Activated CD8-positive, alpha-beta memory T cell treated with anti-CD3 and anti-CD28 coated beads, Interleukin-2, amount 50 U/mL, for 4 hours (primary cell): ENCODE measurements at regions not wholly inside any gene's neighbourhood (a gene's known extent, or its start where the extent isn't known, plus 50 kb on each side); places are given as distances from the start of the nearest gene placed in this dataset.
"Not testable (repeated sequence)": the region's sequence is repeated elsewhere in the genome, so short reads cannot be mapped to it uniquely, and the experiment has no call there.

ENCODE experiments used
- DNase-seq: peaks from one replicate; pipeline ENCODE4 v3.0.0-alpha.2; 2020

DNA sequence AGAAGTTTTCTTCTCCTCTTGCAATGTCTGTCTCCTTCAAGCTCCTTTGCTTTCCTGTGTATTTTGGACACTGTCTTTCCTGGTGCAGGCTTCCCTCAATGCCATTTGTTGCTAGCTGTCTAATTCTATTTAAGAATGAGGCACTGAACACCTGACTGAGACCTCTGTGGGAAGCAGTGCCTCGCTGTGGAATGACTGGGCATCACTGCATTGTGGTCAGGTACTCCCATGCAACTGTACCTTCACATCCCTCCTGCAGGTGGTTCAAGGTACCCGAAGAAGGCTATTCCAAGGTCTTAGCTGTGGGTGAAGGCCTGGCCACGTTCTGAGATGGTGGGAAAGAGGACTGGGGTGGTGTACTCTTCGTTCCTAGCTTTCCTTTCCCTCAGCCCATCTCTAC lies 152.8 kb upstream of the CTAGE1 start:
- DNase-seq: no peak

DNA sequence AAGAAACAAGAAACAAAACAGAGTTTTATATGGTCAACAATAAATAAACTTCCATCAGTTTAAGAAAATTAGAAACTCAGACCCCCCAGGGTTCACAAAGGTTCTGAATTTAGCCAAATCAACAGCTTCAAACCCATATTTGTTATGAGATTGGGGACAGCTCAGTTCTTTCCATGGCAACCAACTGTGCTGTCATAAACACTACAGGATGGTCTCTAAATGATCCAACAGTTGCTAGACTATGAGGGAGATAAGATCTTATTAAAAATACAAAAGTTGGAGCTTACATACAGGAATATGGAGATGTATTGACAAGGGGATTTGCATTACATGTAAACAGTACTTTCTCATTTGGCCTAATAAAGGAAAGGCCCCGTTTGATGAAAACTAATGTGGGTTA lies 154.6 kb upstream of the CTAGE1 start:
- DNase-seq: no peak

DNA sequence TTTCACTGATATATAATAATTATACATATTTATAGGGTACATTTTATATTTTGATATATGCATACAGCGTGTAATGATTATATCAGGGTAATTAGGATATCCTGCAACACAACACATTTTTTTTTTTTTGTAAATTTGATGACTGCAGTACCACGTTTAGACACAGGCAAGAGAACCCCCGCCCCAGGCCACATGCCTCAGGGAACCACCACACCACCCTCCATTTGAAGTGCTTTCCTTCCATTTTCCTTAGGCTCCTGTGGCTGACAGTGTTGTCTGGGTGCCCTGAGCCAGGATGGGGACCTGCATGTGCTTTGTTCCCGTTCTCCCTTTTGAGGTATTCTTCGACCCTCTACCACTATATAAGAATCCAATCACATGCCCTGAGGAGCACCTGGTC lies 161.6 kb upstream of the CTAGE1 start:
- DNase-seq: no peak

- DNase-seq: no peak
Observed at GRCh38 chr18:22585333-22585732, 167.6 kb upstream of the CTAGE1 start.

GRCh38 chr18:22585821-22586220 lies 168.1 kb upstream of the CTAGE1 start:
- DNase-seq: no peak

- DNase-seq: no peak
Observed at GRCh38 chr18:22591222-22591621, 173.5 kb upstream of the CTAGE1 start.

DNA sequence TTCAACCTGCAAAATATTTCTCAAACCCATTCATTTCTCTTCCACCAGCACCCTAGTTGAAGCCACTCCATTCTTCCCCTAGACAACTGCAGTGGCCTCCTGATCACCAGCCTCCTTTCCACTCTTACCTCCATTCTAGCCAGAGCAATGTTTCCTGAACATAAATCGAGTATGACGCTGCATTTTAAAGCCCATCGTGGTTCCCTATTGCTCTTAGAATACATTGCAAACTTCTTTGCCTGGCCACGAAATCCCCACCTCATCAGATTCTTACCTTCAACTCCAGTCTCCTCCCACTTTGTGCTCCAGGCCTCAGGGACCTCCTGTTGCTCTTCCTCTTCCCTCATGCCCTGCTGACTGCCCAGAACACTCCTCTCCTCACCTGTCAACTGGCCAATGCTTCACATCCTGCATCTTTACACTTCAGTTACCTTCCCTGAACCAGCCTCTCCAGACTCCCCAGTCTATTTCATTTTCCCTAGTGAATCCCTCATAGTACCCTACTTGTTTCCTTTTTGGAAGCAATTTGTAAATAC lies 176.5 kb upstream of the CTAGE1 start:
- DNase-seq: no peak

GRCh38 chr18:22601481-22601880 lies 183.8 kb upstream of the CTAGE1 start:
- no peak for DNase-seq

DNA sequence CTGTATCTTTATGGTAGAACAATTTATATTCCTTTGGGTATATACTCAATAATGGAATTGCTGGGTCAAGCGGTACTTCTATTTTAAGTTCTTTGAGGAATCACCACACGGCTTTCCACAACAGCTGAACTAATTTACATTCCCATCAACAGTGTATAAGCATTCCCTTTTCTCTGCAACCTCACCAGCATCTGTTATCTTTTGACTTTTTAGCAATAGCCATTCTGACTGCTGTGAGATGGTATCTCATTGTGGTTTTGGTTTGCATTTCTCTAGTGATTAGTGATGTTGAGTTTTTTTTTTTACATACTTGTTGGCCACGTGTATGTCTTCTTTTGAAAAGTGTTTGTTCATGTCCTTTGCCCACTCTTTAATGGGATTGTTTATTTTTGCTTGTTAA lies 184.7 kb upstream of the CTAGE1 start:
- DNase-seq: not testable (repeated sequence)

GRCh38 chr18:22603902-22604301 lies 186.2 kb upstream of the CTAGE1 start:
- DNase-seq: no peak

- no peak for DNase-seq
Observed at GRCh38 chr18:22604390-22604985, 186.8 kb upstream of the CTAGE1 start.

DNA sequence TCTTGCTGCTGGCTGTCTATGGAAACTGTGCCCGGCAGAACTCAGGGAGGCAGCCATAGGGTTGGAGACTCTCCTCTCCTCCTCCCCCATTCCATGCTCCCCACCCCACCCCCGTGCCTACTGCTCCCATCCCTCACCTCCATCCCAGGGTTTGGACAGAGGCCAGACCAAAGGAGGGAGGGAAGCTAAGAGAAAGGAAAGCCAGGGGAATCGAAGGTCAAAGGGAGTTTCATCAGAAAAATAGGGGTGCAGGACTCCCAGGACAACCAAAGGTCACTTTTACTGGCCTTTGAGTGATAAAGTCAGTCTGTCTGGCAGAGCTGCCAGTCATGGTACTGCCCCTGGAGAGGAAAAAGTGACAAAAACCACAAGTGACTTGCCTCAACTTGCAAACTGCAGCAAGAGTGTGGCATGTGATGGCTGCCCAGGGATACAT lies 187.3 kb upstream of the CTAGE1 start:
- no peak for DNase-seq

DNA sequence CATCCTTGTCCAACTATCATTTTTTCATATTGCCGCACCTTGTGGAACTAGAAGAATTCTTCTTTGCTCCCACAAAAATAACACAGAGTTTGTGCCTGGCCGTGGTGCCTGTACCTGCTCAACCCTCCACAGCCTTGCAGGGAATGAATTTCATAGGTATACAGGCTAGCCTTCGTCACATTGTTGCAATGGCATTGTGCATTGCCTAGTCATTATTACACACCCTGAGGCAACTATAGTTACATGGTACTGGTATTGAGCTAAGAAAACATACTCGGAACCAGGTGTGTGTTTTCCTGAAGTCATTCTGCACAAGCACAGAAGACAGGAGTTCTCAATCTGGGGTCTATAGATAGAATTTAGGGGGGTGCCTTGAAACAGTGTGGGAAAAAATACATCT lies 188.0 kb upstream of the CTAGE1 start:
- DNase-seq: no peak

DNA sequence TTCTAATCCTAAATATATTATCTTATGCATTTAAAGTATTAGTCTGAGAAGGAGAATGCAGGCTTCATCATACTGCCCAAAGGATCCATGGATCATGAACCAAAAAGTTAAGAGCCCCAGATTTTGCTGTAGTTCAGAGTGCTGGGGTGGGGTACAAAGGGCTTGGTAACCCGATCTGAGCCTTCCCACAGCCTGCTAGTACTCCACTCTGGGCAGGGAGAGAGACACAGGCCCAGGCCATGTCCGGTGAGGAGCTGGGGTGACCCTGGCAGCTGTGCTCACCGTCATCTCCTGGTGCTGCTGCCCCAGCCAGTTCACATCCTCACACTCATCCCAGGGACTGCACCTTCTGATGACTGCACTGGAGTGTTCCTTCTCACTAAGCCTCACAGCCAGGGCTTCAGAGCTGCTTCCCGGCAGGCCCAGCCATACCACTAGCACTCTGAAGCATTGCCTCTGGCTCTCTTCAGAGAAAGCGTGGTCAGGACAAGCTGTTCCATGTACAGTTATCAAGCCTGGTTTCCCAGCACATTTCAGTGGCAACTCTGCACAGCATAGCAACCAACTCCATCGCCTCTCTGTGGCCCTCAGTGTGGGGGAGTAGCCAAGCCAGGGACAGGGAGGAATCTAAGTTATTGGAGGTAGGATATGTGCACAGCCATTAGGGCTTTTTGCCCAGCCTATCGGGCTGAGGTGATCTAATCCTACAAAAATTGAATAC lies 189.0 kb upstream of the CTAGE1 start:
- no peak for DNase-seq

- DNase-seq: no peak
Observed at GRCh38 chr18:22607284-22607635, 189.5 kb upstream of the CTAGE1 start.

DNA sequence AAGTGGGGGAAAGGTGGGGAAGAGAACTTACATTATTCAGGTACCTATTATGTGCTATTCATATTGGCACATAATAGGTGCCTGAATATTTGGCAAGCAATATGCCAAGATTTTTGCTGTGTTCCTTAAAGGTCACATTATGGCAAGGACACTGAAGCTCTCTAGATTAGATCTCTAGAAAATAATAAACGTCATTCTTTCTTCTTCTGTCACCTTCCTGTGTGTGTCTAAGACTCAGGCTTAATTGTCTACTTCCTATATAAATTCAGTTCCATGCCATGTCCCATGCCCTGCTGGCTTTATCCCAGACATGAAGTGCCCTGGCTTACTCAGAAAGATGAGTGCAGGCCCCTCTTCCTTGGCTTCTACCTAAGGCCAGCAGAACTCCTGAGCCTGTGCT lies 191.1 kb upstream of the CTAGE1 start:
- DNase-seq: no peak

- DNase-seq: no peak
Observed at GRCh38 chr18:22609642-22610041, 191.9 kb upstream of the CTAGE1 start.

DNA sequence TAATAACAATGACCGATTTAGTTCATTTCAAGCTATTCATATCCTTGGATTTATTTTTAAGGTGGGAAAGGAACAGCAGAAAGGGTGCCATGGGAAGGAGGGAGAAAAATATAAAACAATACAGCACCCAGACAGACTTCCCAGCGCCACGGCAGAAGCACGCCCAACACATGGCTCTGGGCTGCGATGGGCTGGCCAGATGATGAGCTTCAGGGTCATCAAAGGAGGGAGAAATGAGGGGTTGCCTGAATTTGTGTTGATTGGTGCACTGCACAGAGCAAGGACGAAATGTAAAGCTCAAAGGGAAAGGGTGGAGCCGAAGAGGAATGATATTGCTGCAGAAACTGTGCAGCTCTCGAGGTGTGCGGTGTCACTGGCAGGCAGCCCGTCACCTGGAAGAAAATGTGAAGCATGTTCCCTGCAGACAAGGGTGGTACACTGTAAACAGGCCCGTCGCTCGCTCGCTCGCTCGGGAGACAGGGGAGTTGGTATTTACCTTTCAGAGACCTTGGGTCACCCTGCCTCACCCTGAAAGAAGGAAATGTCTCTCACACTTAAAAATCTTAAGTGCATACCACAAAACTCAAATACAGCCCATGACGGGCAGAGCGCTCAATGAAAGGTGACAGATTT lies 195.5 kb upstream of the CTAGE1 start:
- no peak for DNase-seq

DNA sequence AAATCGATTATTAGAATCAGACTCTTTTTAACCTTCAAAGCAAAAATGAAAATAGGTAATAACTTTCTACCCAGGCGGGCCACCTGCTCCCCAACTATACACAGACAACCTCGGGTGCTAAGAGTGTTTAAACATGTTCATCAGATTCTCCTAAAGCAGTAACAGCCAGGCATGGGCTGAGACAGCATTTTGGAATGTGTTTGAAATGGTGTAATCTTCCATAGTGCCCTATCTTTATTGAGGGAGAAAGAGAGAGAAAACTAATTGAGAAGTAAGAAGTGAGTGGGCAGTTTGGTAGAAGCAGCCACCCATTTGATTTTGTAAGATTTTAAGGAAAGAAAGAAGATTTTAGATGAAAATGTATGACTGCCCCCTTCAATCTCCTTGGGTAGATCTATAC lies 196.1 kb upstream of the CTAGE1 start:
- no peak for DNase-seq

DNA sequence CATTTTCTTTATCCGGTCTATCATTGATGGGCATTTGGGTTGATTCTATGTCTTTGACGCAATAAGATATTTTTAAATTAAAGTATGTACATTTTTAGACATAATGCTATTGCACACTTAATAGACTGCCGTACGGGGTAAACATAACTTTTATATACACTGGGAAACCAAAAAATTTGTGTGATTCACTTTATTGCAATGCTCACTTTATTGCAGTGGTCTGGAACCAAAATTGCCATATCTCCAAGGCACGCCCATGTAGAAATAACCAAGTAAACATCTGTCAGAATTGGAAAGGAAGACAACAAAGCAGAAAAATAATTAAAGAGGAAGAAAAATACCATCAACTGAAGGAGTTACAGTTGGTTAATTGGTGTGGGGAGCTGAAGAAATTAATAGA lies 205.8 kb upstream of the CTAGE1 start:
- DNase-seq: no peak

GRCh38 chr18:22624176-22624575 lies 206.5 kb upstream of the CTAGE1 start:
- no peak for DNase-seq

- DNase-seq: no peak
Observed at GRCh38 chr18:22625406-22625805, 207.7 kb upstream of the CTAGE1 start.

DNA sequence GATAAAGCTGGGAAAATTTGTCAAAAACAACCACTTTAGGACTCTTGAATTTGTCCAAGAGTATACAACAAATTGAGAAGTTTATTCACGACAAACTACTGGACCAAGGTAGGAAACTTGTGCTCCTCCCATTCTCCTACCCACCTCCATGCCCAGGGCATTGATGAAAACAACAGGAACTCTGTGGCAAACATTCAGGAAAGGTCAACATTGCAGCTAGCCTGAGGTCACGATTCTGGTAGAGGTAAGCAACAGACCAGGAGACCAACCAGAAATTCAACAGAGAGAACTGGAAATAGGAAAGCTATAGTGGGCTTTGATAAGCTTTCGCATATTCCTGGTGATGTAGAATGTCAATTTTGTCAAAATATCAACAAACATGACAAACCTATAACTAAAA lies 209.1 kb upstream of the CTAGE1 start:
- no peak for DNase-seq

GRCh38 chr18:22627506-22627905 lies 209.8 kb upstream of the CTAGE1 start:
- DNase-seq: no peak
